RWPE1 (cell line): ENCODE measurements at regions not wholly inside any gene's neighbourhood (a gene's known extent, or its start where the extent isn't known, plus 50 kb on each side); places are given as distances from the start of the nearest gene placed in this dataset.
"Not testable (repeated sequence)": the region's sequence is repeated elsewhere in the genome, so short reads cannot be mapped to it uniquely, and the experiment has no call there.

ENCODE experiments used
- CTCF ChIA-PET: fragments of 350-600 bp; sonication (Branson Sonifier 250); formaldehyde crosslinking; extraction: SDS; loops from one replicate; lab custom pipeline; 2021; lab: Yijun Ruan, JAX
- POLR2A ChIA-PET: fragments of 400-600 bp; formaldehyde crosslinking; extraction: SDS; loops from one replicate; lab custom pipeline; 2020; ENCODE audit warnings: antibody characterized with exemption; ENCODE audit not compliant: low non-redundant PET; lab: Yijun Ruan, JAX
- DNase-seq: peaks from one replicate; pipeline ENCODE4 v3.0.0; 2012; ENCODE audit warnings: low spot score
- H3K27ac ChIP-seq: fragments of 450-650 bp; 2 replicates; pipeline ENCODE4 v1.5.1; 2017
- CTCF ChIP-seq: fragments of 450-650 bp; conservative IDR thresholded peaks from 2 replicates; pipeline ENCODE4 v1.5.1; 2017; ENCODE audit warnings: low read depth, mild to moderate bottlenecking

- POLR2A ChIA-PET, H3K27ac ChIP-seq, DNase-seq: not testable (repeated sequence)
- CTCF ChIA-PET = interaction anchor here (0.6 kb wide), 1 partner anchor 27 kb away, joined by 3 read pairs; no protein-coding TSS in a partner anchor
These were observed 185.9 kb upstream of the ZNF644 start for GRCh38 chr1:91207691-91208090.

GRCh38 chr1:91204150-91204549 lies 182.3 kb upstream of the ZNF644 start:
- H3K27ac ChIP-seq, POLR2A ChIA-PET, CTCF ChIA-PET, DNase-seq: not testable (repeated sequence)

- POLR2A ChIA-PET = no interaction called here
- no peak overlapping the region for H3K27ac ChIP-seq
- no peak for DNase-seq
- no peak for TF ChIP-seq CTCF
- CTCF ChIA-PET = no interaction called here
These were observed 179.9 kb upstream of the ZNF644 start for GRCh38 chr1:91201694-91202093.

GRCh38 chr1:91201176-91201575 lies 179.3 kb upstream of the ZNF644 start:
- CTCF ChIA-PET = interaction anchor here (1.1 kb wide), 1 partner anchor 35 kb away, joined by 4 read pairs; no protein-coding TSS in a partner anchor
- POLR2A ChIA-PET = interaction anchor here (0.5 kb wide), 1 partner anchor 1532 kb away, joined by 3 read pairs; no protein-coding TSS in a partner anchor
- TF ChIP-seq CTCF = no peak
- no peak for DNase-seq
- H3K27ac ChIP-seq = no peak overlapping the region

GRCh38 chr1:91200675-91201074 lies 178.8 kb upstream of the ZNF644 start:
- POLR2A ChIA-PET = interaction anchor here (0.5 kb wide), 1 partner anchor 1533 kb away, joined by 3 read pairs; no protein-coding TSS in a partner anchor
- H3K27ac ChIP-seq = no peak overlapping the region
- DNase-seq = no peak
- TF ChIP-seq CTCF = no peak
- CTCF ChIA-PET = interaction anchor here (1.1 kb wide), 1 partner anchor 35 kb away, joined by 4 read pairs; no protein-coding TSS in a partner anchor

GRCh38 chr1:91199988-91200387 lies 178.2 kb upstream of the ZNF644 start:
- CTCF ChIA-PET = interaction anchor here (0.6 to 1.1 kb wide), 2 partner anchors 34 to 228 kb away, joined by 3 to 4 read pairs; no protein-coding TSS in a partner anchor
- no peak for TF ChIP-seq CTCF
- POLR2A ChIA-PET = no interaction called here
- no peak for DNase-seq
- H3K27ac ChIP-seq = no peak overlapping the region

GRCh38 chr1:91190996-91191395 lies 169.2 kb upstream of the ZNF644 start:
- no peak overlapping the region for H3K27ac ChIP-seq
- POLR2A ChIA-PET = no interaction called here
- DNase-seq = no peak
- CTCF ChIA-PET = no interaction called here
- no peak for TF ChIP-seq CTCF

GRCh38 chr1:91189096-91189495 lies 167.3 kb upstream of the ZNF644 start:
- TF ChIP-seq CTCF = no peak
- no peak overlapping the region for H3K27ac ChIP-seq
- POLR2A ChIA-PET = no interaction called here
- no peak for DNase-seq
- CTCF ChIA-PET = no interaction called here

- POLR2A ChIA-PET, CTCF ChIA-PET, DNase-seq: not testable (repeated sequence)
These were observed 161.0 kb upstream of the ZNF644 start for GRCh38 chr1:91182807-91183206.

More at GRCh38 chr1:91182807-91183206, 161.0 kb upstream of the ZNF644 start:
- not testable (repeated sequence) for H3K27ac ChIP-seq
